OCI-LY3 (cell line): ENCODE measurements at regions not wholly inside any gene's neighbourhood (a gene's known extent, or its start where the extent isn't known, plus 50 kb on each side); places are given as distances from the start of the nearest gene placed in this dataset.
A peak's percentile ranks its signal among the peaks of the same experiment; 100 is the strongest.

Experiments
- H2AFZ ChIP-seq: fragments of 200-600, 300-600 bp; shearing (Covaris generic); 2 replicates; pipeline ENCODE4 v1.6.0; 2014; ENCODE audit warnings: antibody characterized with exemption, low read depth, low read length
- H3K27ac ChIP-seq: fragments of 200-600, 300-600 bp; sonication (generic); 2 replicates; pipeline ENCODE4 v1.5.1; 2014; ENCODE audit warnings: mild to moderate bottlenecking, low read length, moderate library complexity, mixed read lengths
- H3K27me3 ChIP-seq: fragments of 200-600, 300-600 bp; sonication (generic); 2 replicates; pipeline ENCODE4 v1.6.1; 2014; ENCODE audit warnings: low read depth, low read length, mixed read lengths
- H3K36me3 ChIP-seq: fragments of 200-600, 300-600 bp; sonication (generic); replicated peaks from 2 replicates; pipeline ENCODE3; 2014; ENCODE audit warnings: low read depth, low read length, mixed read lengths
- H3K4me1 ChIP-seq: fragments of 300-600, 200-600 bp; sonication (generic); 2 replicates; pipeline ENCODE4 v1.6.1; 2014; ENCODE audit warnings: low read length, mixed read lengths
- H3K4me2 ChIP-seq: fragments of 200-600, 300-600 bp; sonication (generic); 2 replicates; pipeline ENCODE4 v1.6.1; 2014; ENCODE audit warnings: low read length, mixed read lengths
- H3K4me3 ChIP-seq: fragments of 300-600, 200-600 bp; sonication (generic); 2 replicates; pipeline ENCODE4 v1.5.1; 2014; ENCODE audit warnings: antibody characterized with exemption, mild to moderate bottlenecking, low read length, moderate library complexity
- H3K79me2 ChIP-seq: fragments of 300-600, 200-600 bp; shearing (Covaris generic); 2 replicates; pipeline ENCODE4 v1.6.1; 2014; ENCODE audit warnings: mild to moderate bottlenecking, low read length, mixed read lengths
- H3K9ac ChIP-seq: fragments of 300-600, 200-600 bp; shearing (Covaris generic); 2 replicates; pipeline ENCODE4 v1.6.0; 2014; ENCODE audit warnings: mild to moderate bottlenecking, low read length, moderate library complexity
- H3K9me3 ChIP-seq: fragments of 200-600, 300-600 bp; shearing (Covaris generic); 2 replicates; pipeline ENCODE4 v1.6.1; 2014; ENCODE audit warnings: low read length, mixed read lengths; ENCODE audit not compliant: insufficient read depth
- H4K20me1 ChIP-seq: fragments of 200-600, 300-600 bp; sonication (generic); 2 replicates; pipeline ENCODE4 v1.6.1; 2016; ENCODE audit warnings: low read length, mixed read lengths; ENCODE audit not compliant: insufficient read depth
- CTCF ChIP-seq: fragments of 200-600, 300-600 bp; sonication (generic); IDR thresholded peaks from 2 replicates; pipeline ENCODE4 v1.5.1; 2014; ENCODE audit warnings: antibody characterized with exemption, low read length, low read depth
- EZH2phosphoT487 ChIP-seq: fragments of 200-600 bp; shearing (Covaris generic); IDR thresholded peaks from 2 replicates; pipeline ENCODE4 v1.6.1; 2018; ENCODE audit warnings: antibody characterized with exemption, mixed run types, low read depth

GRCh38 chr13:48849515-48849914 is 126.2 kb upstream of the FNDC3A start:
- Histone ChIP-seq H3K4me2 (no peak overlapping the region), H2AFZ (no peak overlapping the region), H3K27me3 (no peaks in the 10 kb centered on the region), H3K27ac (no peak overlapping the region), H3K36me3 (no peaks in the 10 kb centered on the region), H3K4me3 (no peak overlapping the region), H3K9ac (no peak overlapping the region), H4K20me1 (no peaks in the 10 kb centered on the region), H3K9me3 (no peaks in the 10 kb centered on the region), H3K4me1 (peaks cover 16% of the 10 kb centered on the region), H3K79me2 (no peaks in the 10 kb centered on the region)
- TF ChIP-seq CTCF = no peak
- TF ChIP-seq EZH2phosphoT487 = no peak

- H2AFZ ChIP-seq = no peak overlapping the region
- no peak overlapping the region for H3K9ac ChIP-seq
- H4K20me1 ChIP-seq = no peaks in the 10 kb centered on the region
- no peak overlapping the region for H3K27ac ChIP-seq
- H3K79me2 ChIP-seq = no peaks in the 10 kb centered on the region
- TF ChIP-seq EZH2phosphoT487 (no peak), CTCF (no peak)
- H3K4me2 ChIP-seq = no peak overlapping the region
- no peaks in the 10 kb centered on the region for H3K36me3 ChIP-seq
- H3K4me3 ChIP-seq = no peak overlapping the region
- H3K4me1 ChIP-seq = peaks cover 16% of the 10 kb centered on the region
- no peaks in the 10 kb centered on the region for H3K27me3 ChIP-seq
- no peaks in the 10 kb centered on the region for H3K9me3 ChIP-seq
Measured at GRCh38 chr13:48851707-48852106, 124.0 kb upstream of the FNDC3A start.

- no peaks in the 10 kb centered on the region for H3K79me2 ChIP-seq
- no peak overlapping the region for H3K27ac ChIP-seq
- peaks cover 20% of the 10 kb centered on the region for H3K4me1 ChIP-seq
- H3K4me2 ChIP-seq = peak overlapping the region; percentile 28
- no peak overlapping the region for H3K9ac ChIP-seq
- TF ChIP-seq CTCF (no peak), EZH2phosphoT487 (no peak)
- no peaks in the 10 kb centered on the region for H3K9me3 ChIP-seq
- H2AFZ ChIP-seq = no peak overlapping the region
- no peaks in the 10 kb centered on the region for H4K20me1 ChIP-seq
- H3K4me3 ChIP-seq = no peak overlapping the region
- H3K27me3 ChIP-seq = no peaks in the 10 kb centered on the region
- H3K36me3 ChIP-seq = no peaks in the 10 kb centered on the region
Measured at GRCh38 chr13:48852911-48853727, 122.6 kb upstream of the FNDC3A start.

- no peak overlapping the region for H3K27ac ChIP-seq
Measured at GRCh38 chr13:48853728-48854102, 122.0 kb upstream of the FNDC3A start.

More at GRCh38 chr13:48853728-48854102, 122.0 kb upstream of the FNDC3A start:
- Histone ChIP-seq H3K4me1 (peaks cover 26% of the 10 kb centered on the region), H3K79me2 (no peaks in the 10 kb centered on the region), H3K9ac (no peak overlapping the region), H3K27me3 (no peaks in the 10 kb centered on the region), H3K4me3 (no peak overlapping the region), H3K9me3 (no peaks in the 10 kb centered on the region), H3K36me3 (no peaks in the 10 kb centered on the region), H4K20me1 (no peaks in the 10 kb centered on the region), H3K4me2 (peak overlapping the region; percentile 28), H2AFZ (no peak overlapping the region)
- TF ChIP-seq CTCF (peak; percentile 28), EZH2phosphoT487 (no peak)
